Activated naive CD4-positive, alpha-beta T cell treated with Interleukin-2 at 50 U/mL for 16 hours (primary cell): ENCODE measurements at regions not wholly inside any gene's neighbourhood (a gene's known extent, or its start where the extent isn't known, plus 50 kb on each side); places are given as distances from the start of the nearest gene placed in this dataset.

ENCODE experiments used
- DNase-seq: peaks from one replicate; pipeline ENCODE4 v3.0.0-alpha.2; 2020

- no peak for DNase-seq
Observed at GRCh38 chr2:16020389-16021008, 80.1 kb downstream of the MYCN start.

GRCh38 chr2:16019617-16020351 lies 79.4 kb downstream of the MYCN start:
- DNase-seq = no peak

GRCh38 chr2:16019060-16019480 lies 78.7 kb downstream of the MYCN start:
- DNase-seq = no peak

- DNase-seq = no peak
Observed at GRCh38 chr2:16018277-16019059, 78.1 kb downstream of the MYCN start.

- DNase-seq = no peak
Observed at GRCh38 chr2:16016282-16016681, 75.9 kb downstream of the MYCN start.

GRCh38 chr2:16015903-16016265 lies 75.5 kb downstream of the MYCN start:
- no peak for DNase-seq

GRCh38 chr2:16015210-16015902 lies 75.0 kb downstream of the MYCN start:
- DNase-seq = no peak

- no peak for DNase-seq
Observed at GRCh38 chr2:16014802-16015201, 74.5 kb downstream of the MYCN start.

GRCh38 chr2:16014041-16014787 lies 73.9 kb downstream of the MYCN start:
- no peak for DNase-seq

GRCh38 chr2:16013359-16013911 lies 73.1 kb downstream of the MYCN start:
- DNase-seq = no peak

GRCh38 chr2:16012626-16013358 lies 72.4 kb downstream of the MYCN start:
- DNase-seq = no peak

- DNase-seq = no peak
Observed at GRCh38 chr2:16012029-16012596, 71.8 kb downstream of the MYCN start.

GRCh38 chr2:16011621-16011960 lies 71.2 kb downstream of the MYCN start:
- DNase-seq = no peak

GRCh38 chr2:16010951-16011620 lies 70.7 kb downstream of the MYCN start:
- no peak for DNase-seq

- DNase-seq = no peak
Observed at GRCh38 chr2:16010011-16010410, 69.7 kb downstream of the MYCN start.

- DNase-seq = no peak
Observed at GRCh38 chr2:16009560-16009959, 69.2 kb downstream of the MYCN start.

- DNase-seq = no peak
Observed at GRCh38 chr2:16008856-16009255, 68.5 kb downstream of the MYCN start.

GRCh38 chr2:16008331-16008850 lies 68.0 kb downstream of the MYCN start:
- no peak for DNase-seq

GRCh38 chr2:16007167-16007934 lies 67.0 kb downstream of the MYCN start:
- DNase-seq = no peak
